GM19240 (cell line): ENCODE measurements at regions not wholly inside any gene's neighbourhood (a gene's known extent, or its start where the extent isn't known, plus 50 kb on each side); places are given as distances from the start of the nearest gene placed in this dataset.

Source experiments
- DNase-seq: peaks from one replicate; pipeline ENCODE4 v3.0.0; 2011; ENCODE audit warnings: low spot score; ENCODE audit not compliant: insufficient read length

DNA sequence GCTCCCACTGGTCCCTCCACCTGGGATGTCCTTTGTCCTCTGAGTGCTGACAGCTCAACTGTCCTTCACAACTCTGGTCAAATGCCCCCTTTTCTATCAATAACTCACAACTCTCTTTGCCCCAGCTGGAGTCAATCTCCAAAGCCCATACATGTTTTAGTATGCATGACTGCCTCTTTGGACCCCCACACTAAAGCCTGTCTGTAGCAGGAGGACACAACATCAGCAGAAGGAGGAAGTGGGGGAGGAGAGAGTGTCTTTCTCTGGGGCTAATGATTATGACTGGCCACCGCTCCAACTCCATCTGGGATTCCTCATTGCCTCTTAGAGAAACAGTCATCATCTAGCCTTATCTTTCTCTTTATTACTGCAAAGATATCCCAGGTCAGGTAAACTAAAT lies 186.6 kb upstream of the FGGY start:
- no peak for DNase-seq

DNA sequence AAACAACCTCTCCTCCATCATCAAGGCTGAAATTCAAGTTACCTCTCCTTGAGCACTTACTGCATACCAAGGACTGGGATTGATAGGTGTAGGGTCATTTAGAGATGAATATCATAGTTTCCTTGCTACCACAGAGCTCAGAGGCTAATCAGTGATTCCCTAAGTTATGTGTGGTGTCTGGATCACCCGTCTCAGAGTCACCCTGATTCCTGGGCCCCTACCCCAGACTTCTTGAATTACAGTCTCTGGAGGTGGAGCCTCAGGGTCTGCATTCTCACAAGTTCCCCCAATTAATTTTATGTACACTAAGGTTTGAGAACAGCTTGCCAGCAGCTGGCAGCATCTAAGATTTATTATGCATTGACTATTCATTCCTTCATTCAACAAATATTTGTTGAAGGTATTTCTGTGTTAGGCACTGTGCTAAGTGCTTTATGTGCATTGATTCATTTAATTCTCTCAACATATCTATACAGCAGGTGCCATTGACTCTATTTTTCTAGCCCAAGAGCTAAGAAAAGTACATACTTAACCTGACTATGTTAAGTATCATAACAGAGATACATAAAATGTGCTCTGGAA lies 182.9 kb upstream of the FGGY start:
- DNase-seq, result no peak

DNA sequence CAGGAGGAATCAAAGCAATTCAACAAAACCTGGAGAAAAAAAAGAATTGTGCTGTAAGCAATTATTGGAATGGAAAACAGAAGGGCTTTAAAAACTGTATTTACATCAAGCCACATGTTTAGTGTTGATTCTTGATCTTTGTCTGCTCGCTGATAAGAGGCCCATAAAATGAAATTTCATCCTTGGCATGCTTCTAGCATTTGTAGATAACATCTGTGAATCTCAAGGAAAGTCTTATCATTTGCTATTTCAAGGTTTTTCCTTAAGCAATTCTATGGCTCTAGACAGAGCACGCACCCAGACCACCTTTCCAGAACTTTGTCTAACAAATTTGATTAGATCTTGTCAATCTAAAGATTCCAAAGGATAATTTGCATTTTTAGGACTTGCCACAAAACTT lies 181.0 kb upstream of the FGGY start:
- no peak for DNase-seq

DNA sequence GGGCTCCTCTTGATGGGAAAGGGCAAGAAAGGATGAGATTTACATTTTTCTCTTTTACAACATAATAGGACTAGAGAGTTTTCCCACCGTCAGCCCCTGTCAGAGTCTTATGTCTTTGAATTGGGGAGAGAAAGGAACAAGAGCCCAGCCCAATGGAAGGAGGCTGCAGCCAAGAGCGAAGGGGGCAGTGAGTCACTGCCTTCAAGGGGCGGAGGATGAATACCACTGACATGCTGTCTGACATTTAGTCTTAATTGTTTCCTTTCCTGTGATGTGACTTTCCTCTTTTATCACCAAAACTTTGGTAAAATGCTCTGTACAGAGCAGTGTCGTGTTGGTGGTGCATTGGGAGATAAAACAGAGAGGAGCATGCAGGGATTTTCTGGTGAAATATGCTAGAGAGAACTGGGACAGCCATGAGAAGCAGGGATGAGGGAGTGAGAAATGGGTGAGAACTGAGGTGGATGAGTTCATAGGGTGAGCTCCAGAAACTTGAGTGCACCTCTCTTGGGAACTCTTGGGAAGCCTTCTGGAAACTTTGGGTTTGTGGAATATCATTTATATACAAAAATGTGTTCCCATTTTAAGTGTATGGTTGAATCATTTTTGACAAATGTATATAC lies 179.9 kb upstream of the FGGY start:
- DNase-seq, result no peak

DNA sequence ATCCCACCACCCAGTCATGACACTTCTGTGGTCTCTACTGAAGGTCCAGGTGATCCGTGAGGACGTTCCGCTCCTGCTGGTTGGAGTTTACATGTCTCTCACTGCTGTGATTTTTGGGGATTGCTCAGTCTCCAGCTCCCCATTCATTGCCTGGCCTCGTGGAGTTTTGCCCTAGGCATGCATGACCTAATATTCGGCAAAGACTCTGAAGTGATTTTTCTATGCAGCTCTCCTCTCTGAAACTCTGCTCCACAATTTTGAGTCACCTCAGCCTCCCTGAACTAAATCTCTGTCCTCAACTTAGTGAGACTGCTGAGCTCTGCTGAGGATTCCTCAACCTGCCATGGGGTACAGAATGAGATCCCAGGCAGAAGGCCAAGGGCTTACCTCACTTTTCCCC lies 174.4 kb upstream of the FGGY start:
- no peak for DNase-seq

DNA sequence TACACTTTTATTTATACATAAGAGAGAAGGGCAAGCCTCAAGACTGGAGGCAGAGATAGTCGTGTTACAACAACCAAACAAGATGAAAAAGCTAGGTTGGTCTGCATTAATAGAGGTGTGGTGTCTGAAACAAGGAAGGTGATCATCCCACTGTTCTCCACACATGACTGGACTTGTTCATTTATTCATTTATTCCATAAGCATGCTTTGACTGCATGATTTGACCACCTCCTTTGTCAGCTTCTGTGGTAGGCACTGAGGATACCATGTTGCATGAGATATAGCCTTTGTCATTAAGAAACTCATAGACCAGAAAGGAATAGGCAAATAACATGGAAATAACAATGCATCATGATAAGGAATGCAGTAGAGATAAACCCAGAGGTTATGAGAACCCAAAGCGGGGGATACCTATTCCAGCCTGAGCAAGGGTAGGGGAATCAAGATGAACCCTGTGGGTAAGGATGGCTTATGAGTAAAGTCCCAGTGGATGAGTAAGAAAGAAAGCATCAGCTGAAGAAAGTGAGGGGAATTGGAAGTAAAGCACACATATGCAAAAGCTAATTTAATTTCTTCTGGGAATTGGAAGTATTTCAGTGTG lies 173.7 kb upstream of the FGGY start:
- DNase-seq, result no peak

DNA sequence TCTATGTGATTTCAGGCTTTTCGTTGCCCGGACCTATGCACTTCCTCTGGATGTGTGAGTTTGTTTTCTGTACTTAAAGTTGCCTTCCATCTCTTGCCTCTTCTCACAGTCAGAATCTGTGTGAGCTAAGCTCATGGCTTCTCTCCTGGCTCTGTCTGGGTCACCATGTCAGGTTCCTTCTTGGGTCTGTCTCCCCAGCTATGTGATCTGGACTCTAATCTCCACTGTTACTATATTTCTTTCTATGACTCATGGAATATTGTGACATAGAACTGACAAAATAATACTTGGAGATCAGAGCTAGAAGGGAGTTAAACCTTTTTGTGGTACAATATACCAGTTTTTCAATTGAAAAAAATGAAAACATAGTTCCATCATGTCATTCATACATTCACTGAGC lies 172.7 kb upstream of the FGGY start:
- no peak for DNase-seq

DNA sequence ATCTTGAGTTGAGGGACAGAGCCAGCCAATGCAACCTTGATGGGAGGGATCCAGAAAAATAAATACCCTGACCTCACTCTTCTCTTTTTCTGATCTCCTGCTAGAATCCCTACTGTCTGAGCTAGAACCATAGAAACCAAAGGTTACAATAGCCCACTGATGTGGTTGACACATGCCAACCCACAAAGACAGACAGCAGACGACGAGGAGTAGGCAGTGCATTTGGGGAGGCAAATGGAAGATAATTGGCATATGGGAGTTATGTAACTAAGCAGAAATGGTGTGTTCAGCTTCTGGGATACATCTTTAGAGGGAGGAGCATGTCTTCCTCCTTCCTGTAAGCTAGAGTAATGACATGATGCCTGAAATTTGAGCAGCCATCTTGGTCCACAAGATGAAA lies 171.7 kb upstream of the FGGY start:
- DNase-seq, result no peak

DNA sequence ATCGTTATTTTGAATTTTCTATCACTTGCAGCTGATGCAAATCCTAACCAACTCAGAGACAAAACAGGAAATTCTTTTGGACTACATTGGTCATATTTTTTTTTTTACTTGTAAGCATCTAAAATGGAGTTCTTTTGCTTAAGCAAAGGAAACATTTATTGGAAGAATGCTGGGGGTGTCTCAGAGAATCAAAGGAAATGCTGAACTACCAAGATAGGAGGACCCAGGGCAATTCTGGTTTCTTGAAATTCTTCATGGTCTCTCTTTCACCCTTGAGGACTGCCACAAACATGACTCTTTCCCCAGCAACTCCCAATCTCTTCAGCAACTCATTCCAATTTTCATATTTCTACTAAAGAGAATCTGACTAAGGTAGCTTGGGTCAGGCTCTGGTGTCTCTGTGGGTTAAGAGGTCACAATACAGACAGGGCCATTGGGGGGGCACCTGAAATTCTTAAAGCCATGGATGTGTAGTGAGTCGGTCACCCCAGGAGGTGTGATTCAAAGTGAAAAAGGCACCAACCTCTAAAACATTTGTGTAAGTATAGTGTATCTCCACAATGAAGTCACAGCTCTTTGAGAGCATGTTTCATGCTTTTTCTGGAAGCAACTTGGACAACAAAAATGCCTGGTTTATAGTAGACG lies 171.1 kb upstream of the FGGY start:
- DNase-seq, result no peak

DNA sequence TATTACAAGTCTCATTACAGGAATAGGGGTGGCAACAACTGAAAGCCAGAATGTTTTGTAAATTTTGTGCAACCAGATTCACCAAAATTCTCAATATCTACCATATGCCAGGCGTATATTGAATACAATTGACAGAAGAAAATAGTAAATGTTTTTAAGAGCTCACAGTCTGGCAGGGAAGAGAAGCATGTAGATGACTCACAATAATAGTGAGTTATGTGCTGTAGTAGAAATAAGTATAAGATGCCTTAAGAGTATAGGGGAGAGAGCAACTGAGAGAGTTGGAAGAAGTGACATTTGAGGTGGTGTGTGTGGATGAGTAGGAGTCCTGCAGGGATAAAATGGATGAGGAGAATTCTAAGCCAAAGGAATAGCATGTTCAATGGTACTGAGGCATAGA lies 170.5 kb upstream of the FGGY start:
- DNase-seq, result no peak

DNA sequence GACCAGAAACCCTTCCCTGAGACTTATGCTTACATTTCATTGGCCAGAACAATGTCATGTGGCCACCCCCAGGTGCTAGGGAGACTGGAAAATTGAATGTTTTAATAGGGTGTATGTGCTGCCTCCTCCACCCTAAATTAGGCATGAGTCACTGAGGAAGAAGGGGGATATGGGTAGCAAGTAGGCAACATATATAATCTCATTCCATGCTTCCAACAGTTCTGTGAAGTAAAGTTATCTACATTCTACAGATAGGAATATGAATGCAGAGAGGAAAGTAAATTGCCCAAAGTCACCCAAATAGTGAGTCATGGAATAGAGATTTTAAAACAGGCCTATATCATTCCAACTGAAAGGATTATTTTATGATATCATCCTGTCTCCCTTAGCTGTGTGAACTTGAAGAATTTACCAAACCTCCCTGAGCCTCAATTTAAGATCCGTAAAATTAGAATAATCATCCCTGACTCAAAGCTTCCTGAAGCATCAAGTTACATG lies 168.6 kb upstream of the FGGY start:
- DNase-seq, result no peak

DNA sequence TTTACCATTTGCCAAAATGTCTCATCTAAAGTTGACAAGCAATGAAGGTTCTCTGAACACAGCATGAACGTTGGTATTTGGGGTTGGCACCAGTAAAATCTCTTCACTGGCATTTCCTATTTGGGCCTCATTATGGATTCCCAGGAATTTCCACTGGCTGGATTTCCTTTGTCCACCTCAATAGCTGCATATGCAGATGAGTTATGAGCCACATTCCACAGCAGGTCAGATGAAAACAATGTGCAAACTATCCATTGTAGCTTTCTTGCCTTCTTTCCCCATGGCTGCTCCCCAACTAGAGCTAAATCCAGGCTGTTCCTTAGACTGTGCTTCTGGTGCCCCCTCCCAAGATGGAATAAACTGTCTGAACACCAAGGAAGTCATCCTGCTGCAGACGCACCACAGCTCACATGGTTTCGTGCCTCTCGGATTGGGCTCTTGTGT lies 168.1 kb upstream of the FGGY start:
- no peak for DNase-seq

DNA sequence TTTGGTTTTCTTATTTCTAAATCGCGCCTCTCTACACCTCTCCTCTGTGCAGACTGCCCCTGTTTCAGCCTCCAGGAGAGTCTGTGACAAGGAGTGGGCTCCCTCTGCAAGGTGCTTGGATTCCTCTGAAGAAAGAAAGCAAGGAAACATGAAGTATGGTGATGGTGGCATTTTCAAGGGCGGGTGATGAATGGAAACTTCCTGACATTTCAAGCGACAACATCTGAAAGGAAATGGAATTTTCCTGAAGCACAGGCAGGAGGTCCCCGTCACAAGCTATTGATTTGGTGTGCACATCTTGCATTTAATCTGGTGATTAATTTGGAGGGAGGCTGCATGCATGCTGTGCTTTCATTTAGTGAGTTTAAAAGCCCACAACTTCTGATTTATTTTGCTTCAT lies 164.6 kb upstream of the FGGY start:
- DNase-seq, result no peak

DNA sequence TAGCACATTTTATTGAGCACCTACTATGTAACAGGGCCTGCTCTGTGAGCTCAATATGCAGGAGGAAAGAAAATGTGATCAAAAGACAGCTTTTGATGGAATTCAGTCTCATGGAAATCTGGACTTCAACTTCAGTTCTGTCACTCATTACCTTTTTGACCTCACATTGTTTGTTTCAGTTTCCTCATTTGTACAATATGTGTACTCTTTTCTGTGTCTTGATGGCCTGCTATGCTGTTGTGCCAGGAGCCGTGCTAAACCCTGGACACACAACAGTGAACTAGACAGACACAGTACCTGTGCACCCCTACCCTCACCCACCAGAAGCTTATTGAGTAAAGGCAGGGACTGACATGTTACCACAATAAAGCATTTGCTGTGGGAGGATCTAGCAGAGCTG lies 162.9 kb upstream of the FGGY start:
- no peak for DNase-seq

DNA sequence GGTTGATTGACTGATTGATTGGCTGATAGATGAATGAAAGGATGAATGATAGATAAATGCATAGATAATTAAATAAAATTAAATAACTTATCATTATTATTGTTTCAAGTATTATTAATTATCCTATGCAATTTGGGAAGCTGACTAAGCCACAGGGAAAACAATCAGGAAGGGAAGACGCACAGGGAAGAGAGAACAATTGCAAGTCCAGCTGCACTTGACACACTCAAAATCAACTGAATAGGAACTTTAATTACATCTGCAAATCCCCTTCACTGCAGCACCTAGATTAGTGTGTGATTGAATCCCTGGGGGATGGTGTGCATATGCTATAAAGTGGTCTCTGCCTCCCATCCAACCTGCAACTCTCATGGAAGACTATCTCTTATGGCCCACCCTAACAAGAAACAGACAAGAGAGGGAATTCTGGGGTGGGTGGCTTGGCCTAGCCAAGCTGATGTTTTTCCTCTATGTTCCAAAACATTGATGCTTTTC lies 161.1 kb upstream of the FGGY start:
- DNase-seq, result no peak

DNA sequence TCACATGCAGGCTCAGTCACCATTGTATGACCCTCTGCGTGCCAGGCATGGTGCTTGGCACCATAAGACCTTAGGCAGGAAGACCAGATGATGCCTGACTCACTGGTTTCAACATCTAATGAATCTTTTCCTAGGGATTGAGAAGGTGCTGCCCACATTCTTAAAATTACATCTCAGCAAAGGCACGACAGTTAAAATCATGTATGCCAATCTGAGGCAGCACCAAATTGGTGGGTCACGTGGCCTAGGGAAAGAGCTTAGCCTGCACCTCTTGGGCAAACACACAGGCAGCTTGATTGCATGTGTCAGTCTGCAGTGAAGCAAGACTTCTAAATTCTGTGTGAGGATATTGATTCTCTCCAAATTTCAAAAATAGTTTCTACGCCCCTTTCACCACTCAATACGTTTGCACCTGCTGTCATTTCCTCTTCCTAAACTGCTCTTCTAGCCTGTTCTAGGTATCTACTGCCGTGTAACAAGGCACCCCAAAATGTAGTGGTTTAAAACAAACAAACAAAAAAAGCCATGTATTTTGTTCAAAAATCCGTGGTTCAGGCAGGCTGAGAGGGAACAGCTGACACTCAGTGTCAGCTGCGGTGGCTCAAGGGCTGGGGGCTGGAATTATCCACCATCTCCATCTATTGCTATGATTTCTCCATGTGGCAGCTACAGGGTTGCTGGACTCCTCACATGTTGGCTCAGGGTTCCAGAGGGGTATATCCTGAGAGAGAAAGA lies 160.2 kb upstream of the FGGY start:
- no peak for DNase-seq

DNA sequence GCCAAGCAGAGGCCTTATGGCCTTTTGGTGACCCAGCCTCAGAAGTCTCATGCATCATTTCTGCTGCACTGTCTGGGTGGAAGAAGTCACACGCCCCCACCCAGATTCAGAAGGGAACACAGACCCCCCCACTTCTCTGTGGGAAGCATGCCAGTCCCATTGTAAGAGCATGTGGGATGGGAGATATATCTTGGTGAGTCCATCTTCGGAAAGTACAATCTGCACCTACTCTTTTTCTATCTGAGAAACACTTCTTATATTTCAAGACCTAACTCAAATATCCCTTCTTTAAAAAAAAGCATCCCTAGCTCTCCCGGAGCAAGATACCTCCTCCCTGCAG lies 159.6 kb upstream of the FGGY start:
- no peak for DNase-seq

DNA sequence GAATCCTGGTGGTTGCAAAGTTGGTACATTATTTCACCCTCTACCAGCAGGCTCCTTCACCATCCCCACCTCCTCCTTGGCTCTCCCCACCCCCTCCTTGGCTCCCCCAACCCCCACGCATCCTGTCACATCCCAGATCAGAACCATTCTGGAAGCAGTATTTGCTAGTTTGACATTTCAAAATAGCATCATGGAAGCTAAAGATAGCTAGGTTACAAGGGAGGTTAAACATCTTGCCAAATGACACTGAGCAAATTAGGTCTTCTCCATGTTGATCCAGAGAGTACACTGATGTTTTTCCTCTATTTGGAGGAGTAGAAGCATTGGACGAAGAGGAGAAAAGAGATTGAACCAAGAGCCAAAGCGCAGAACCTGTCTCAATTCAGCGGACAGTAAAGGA lies 158.9 kb upstream of the FGGY start:
- no peak for DNase-seq

DNA sequence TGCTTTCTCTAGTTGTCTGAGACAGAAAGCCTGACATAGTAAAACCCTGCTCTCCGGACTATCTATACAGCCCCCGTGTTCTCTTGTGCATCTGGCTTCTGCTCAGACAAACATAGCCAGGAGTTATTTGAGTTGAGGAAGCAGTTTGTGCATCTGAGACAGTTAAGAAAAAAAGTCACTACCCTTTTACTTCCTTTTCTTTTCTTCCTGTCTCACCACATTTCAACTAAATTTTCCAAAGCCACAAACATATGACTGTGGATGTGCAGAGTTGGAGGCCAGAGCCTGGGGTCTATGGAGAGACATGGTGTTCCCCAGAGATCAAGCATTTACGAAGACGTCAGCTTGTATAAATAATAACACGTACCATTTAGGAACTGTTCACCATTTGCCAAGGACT lies 158.5 kb upstream of the FGGY start:
- DNase-seq, result no peak

DNA sequence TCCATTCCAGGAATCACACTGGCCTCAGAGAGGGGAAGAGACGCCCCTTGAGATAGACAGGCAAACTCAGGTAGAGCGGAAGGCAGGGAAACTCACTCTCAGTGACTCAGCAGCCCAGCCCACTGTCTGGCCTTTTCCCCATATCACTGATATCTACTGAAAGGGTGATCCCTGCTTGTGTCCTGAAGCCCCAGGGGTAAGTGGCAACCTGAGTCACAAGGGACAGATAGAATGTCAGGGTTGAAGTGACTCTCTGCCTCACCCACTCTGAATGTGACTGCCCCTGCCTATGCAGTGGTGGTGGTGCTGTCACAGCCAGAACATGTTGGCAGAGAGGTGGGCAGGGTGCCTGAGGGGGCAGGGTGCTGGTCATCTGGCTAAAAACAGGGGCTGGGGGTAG lies 157.5 kb upstream of the FGGY start:
- DNase-seq, result no peak

DNA sequence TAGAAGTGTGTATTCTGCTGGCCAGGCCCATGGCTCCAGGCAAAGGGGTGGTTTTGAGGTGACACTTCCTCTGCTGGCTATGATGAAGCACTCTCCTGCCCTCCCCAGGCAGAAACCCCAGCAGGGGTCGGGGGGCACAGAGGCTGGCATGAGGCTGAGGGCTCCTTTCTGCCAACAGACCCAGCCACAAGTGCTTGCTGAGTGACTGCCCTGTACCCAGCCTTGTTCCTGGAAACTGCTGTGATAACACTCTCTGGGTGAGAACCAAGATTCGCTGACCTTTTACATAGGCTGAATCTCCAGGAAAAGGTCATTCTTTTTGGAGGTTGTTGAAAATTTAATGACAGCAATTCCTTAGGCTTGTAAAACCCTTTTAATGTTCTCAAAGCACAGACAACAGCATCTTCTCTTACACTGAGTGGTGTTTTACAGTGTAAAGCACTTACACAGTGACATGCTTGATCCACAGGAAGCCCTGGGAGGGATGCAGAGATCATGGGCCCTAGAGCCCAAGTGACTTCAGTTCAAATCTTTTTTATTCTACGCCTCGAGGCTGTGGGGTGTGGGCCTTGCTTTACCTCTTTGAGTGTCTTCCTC lies 155.5 kb upstream of the FGGY start:
- DNase-seq, result no peak
